GM10266 (cell line): ENCODE measurements at regions not wholly inside any gene's neighbourhood (a gene's known extent, or its start where the extent isn't known, plus 50 kb on each side); places are given as distances from the start of the nearest gene placed in this dataset.

Source experiments
- DNase-seq: peaks from one replicate; pipeline ENCODE4 v3.0.0; 2012; ENCODE audit errors: extremely low spot score
- CTCF ChIP-seq: IDR thresholded peaks from 2 replicates; pipeline ENCODE4 v1.5.1; 2012; ENCODE audit warnings: mild to moderate bottlenecking, low read depth; ENCODE audit not compliant: control insufficient read depth, insufficient read depth; ENCODE audit errors: missing control alignments

DNA sequence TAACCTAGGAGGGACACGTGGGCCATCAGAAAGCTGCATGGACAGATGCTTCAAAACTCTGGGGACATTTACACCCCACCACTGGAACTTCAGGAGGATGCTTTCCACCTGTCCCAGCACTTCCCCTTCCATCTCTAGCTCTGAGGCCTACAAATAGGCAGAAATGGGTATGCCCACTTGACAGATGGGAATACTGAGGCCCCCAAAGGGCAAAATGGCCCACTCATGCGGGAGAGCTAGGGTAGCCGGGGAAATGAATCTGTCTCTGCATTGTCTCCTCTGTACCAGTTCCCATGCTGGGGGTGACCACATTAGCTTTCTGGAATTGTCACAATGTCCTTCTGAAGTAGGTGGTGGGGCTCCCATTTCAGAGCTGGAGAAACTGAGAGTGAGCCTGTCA lies 592.1 kb upstream of the CDH5 start:
- TF ChIP-seq CTCF, result no peak
- no peak for DNase-seq

- no peak for DNase-seq
- TF ChIP-seq CTCF, result no peak
These were observed 593.1 kb upstream of the CDH5 start for GRCh38 chr16:65773301-65773874.

DNA sequence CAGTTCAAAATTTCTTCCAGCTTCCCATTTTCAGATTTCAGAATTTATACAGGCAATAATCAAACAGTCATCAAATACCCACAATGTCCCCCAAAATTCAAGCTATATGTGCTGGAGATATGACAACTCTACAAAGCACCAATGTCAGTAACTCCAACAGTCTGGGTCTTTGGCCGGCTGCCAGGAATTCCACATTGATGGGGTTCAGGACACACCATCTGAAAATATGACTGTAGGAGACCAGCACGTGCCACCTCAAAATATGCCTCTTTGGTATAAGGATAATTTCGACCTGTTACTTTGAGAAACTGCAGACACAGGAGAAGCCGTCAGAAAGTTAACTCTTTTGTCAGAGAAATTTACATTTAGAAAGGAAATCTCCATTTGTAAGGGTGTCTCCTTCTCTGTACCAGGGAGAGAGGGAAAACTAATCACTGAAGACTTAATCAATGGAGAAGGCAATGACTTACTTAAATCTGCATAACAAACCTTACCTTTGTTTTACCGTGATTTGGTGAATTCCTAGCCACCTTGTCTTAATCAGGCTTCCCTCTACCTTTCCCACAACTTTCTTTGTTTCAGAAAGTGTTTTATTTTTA lies 594.3 kb upstream of the CDH5 start:
- TF ChIP-seq CTCF, result no peak
- no peak for DNase-seq

- DNase-seq, result no peak
- TF ChIP-seq CTCF, result no peak
These were observed 594.8 kb upstream of the CDH5 start for GRCh38 chr16:65771707-65772106.

DNA sequence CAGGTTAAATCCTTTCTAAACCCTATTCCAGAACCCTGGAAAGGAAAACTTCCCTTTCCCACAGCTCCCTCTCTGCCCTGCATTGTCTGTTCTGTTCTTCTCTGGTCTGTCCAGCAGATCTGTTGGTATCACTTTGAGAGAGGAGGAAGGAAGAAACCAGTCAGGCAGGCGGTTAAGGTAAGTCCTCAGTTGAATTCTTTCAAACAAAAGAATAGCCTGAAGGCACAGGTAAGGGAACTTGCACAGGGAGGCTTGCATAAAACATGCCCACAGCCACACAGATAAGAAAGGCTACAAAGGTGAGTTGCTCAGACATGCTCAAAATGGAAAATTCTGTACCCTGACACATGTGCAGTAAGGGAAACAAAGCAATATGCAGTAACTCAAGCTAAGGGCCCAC lies 595.7 kb upstream of the CDH5 start:
- DNase-seq, result no peak
- no peak for TF ChIP-seq CTCF

GRCh38 chr16:65769776-65770438 lies 596.6 kb upstream of the CDH5 start:
- TF ChIP-seq CTCF, result no peak
- DNase-seq, result no peak

DNA sequence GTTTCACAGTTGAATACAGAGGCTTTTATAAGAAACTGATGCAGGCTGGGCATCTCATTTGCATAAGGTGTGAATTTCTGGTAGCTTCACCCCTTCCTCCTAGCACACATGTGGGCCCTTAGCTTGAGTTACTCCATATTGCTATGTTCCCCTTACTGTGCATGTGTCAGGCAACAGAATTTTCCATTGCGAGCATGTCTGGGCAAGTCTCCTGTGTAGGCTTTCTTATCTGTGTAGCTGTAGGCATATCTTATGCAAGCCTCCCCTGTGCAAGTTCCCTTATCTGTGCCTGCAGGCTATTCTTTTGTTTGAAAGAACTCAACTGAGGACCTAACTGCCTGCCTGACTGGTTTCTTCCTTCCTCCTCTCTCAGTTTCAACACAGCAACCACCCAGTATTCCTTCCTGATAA lies 597.4 kb upstream of the CDH5 start:
- DNase-seq, result no peak
- TF ChIP-seq CTCF, result no peak
